Osteocyte (in vitro differentiated cells): ENCODE measurements at regions not wholly inside any gene's neighbourhood (a gene's known extent, or its start where the extent isn't known, plus 50 kb on each side); places are given as distances from the start of the nearest gene placed in this dataset.

Experiments used
- DNase-seq: peaks from one replicate; pipeline ENCODE4 v3.0.0; 2021; ENCODE audit warnings: mixed read lengths; ENCODE audit not compliant: unreplicated experiment; ENCODE audit errors: extremely low spot score
- H3K27ac Mint-ChIP-seq: one replicate; pipeline ENCODE4 v1.8.0; 2021; ENCODE audit warnings: mild to moderate bottlenecking, mixed read lengths; ENCODE audit not compliant: unreplicated experiment
- H3K27me3 Mint-ChIP-seq: one replicate; pipeline ENCODE4 v1.8.0; 2021; ENCODE audit warnings: mixed read lengths; ENCODE audit not compliant: unreplicated experiment
- H3K36me3 Mint-ChIP-seq: one replicate; pipeline ENCODE4 v1.8.0; 2021; ENCODE audit warnings: mixed read lengths; ENCODE audit not compliant: unreplicated experiment
- H3K4me1 Mint-ChIP-seq: one replicate; pipeline ENCODE4 v1.8.0; 2021; ENCODE audit warnings: mixed read lengths; ENCODE audit not compliant: unreplicated experiment
- H3K4me3 Mint-ChIP-seq: one replicate; pipeline ENCODE4 v1.8.0; 2021; ENCODE audit warnings: mild to moderate bottlenecking, moderate library complexity, mixed read lengths; ENCODE audit not compliant: unreplicated experiment
- H3K9me3 Mint-ChIP-seq: one replicate; pipeline ENCODE4 v1.8.0; 2021; ENCODE audit warnings: mixed read lengths; ENCODE audit not compliant: unreplicated experiment
- TF ChIP-seq, protein P1 (sequence below): fragments of 200-600 bp; sonication (generic); IDR thresholded peaks from 2 replicates; pipeline ENCODE4 v1.5.0; 2021; ENCODE audit warnings: antibody characterized with exemption, mild to moderate bottlenecking, moderate library complexity

DNA sequence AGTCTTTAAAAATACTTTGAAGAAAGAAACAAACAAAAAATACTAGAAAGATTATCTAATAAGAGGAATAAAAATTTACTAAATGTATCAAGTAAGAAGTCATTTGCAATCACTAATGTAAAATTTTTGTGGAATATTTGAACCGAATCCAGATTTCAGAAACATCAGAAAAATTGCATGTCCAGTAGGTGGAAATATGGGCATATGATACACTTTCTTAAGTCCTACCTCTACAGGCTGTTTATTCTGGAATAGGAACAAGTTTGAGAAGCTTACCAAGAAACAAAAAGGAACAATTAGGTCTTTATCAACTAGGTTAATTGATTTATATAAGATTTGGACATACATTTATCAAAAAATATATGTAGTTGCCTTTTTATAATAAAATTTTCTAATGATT is 292.9 kb upstream of the ROBO1 start:
- no peaks in the 10 kb centered on the region for H3K27me3 Mint-ChIP-seq

DNA sequence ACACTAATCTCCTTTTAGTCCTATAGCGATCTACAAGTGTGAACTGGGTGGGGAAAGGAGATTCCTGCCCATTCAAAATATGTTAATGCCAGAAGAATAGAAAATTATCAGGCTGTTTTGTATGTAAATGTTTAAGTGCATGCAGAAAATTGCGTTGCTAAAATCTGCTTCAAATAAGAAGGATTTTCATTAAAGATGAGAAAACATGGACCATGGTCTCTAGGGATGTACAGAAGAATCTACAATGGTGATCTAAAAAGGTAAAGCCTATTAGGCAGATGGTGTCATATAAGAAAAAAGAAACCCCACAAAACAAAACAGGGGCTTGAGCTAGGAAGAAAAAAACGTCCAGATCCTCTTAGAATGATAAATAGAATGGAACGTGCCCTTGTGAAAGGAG is 287.5 kb upstream of the ROBO1 start:
- TF ChIP-seq, protein P1, sequence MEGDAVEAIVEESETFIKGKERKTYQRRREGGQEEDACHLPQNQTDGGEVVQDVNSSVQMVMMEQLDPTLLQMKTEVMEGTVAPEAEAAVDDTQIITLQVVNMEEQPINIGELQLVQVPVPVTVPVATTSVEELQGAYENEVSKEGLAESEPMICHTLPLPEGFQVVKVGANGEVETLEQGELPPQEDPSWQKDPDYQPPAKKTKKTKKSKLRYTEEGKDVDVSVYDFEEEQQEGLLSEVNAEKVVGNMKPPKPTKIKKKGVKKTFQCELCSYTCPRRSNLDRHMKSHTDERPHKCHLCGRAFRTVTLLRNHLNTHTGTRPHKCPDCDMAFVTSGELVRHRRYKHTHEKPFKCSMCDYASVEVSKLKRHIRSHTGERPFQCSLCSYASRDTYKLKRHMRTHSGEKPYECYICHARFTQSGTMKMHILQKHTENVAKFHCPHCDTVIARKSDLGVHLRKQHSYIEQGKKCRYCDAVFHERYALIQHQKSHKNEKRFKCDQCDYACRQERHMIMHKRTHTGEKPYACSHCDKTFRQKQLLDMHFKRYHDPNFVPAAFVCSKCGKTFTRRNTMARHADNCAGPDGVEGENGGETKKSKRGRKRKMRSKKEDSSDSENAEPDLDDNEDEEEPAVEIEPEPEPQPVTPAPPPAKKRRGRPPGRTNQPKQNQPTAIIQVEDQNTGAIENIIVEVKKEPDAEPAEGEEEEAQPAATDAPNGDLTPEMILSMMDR = no peak
- H3K4me3 Mint-ChIP-seq = no peak overlapping the region
- no peaks in the 10 kb centered on the region for H3K4me1 Mint-ChIP-seq
- H3K9me3 Mint-ChIP-seq = no peaks in the 10 kb centered on the region
- no peak for DNase-seq
- no peaks in the 10 kb centered on the region for H3K36me3 Mint-ChIP-seq
- no peaks in the 10 kb centered on the region for H3K27me3 Mint-ChIP-seq
- no peak overlapping the region for H3K27ac Mint-ChIP-seq

More for the DNA sequence above, 292.9 kb upstream of the ROBO1 start:
- TF ChIP-seq, protein P1 = peak; percentile 34
- Mint-ChIP-seq H3K27ac (no peak overlapping the region), H3K4me1 (no peaks in the 10 kb centered on the region), H3K4me3 (no peak overlapping the region), H3K9me3 (peaks cover 4% of the 10 kb centered on the region), H3K36me3 (no peaks in the 10 kb centered on the region)
- no peak for DNase-seq

DNA sequence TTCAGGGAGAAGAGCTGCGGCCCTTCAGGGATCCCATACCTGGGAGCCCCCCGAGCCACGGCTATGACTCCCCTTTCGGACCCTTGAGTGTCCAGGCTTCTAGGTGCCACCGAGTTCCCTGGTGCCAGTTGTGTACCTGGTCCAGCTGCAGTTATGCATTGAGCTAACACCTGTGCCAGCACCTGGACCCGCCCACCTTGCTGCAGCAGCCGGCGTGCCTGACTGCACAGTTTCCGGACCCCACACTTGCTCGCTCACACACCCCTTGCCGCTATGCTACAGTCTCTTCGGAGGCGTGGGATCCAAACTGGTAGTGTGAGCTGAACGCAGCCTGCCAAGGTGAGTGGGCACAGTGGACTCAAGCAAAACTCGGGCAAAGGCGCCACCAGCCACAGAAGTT is 284.5 kb upstream of the ROBO1 start:
- TF ChIP-seq, protein P1 = no peak
- DNase-seq = no peak
- no peak overlapping the region for H3K27ac Mint-ChIP-seq
- no peak overlapping the region for H3K4me3 Mint-ChIP-seq
- no peaks in the 10 kb centered on the region for H3K36me3 Mint-ChIP-seq
- H3K27me3 Mint-ChIP-seq = no peaks in the 10 kb centered on the region
- peaks cover 2% of the 10 kb centered on the region for H3K4me1 Mint-ChIP-seq
- no peaks in the 10 kb centered on the region for H3K9me3 Mint-ChIP-seq

DNA sequence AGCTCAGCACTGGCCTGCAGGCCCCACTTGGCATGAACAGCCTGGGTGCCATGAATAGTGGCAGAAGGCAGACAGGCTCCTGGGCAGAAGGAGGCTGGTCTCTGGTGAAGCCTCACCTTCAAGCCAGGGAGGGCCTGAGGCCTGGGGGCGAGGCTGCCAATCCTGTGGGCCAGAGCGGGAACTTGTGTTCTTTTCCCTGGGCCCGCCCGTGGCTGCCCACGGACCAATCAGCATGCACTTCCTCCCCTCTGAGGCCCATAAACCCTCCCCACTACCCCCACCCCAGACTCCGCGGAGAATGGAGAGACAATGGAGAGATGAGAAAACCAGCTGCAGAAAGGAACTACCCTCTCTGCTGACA is 283.8 kb upstream of the ROBO1 start:
- H3K27ac Mint-ChIP-seq = no peak overlapping the region
- TF ChIP-seq, protein P1 = no peak

DNA sequence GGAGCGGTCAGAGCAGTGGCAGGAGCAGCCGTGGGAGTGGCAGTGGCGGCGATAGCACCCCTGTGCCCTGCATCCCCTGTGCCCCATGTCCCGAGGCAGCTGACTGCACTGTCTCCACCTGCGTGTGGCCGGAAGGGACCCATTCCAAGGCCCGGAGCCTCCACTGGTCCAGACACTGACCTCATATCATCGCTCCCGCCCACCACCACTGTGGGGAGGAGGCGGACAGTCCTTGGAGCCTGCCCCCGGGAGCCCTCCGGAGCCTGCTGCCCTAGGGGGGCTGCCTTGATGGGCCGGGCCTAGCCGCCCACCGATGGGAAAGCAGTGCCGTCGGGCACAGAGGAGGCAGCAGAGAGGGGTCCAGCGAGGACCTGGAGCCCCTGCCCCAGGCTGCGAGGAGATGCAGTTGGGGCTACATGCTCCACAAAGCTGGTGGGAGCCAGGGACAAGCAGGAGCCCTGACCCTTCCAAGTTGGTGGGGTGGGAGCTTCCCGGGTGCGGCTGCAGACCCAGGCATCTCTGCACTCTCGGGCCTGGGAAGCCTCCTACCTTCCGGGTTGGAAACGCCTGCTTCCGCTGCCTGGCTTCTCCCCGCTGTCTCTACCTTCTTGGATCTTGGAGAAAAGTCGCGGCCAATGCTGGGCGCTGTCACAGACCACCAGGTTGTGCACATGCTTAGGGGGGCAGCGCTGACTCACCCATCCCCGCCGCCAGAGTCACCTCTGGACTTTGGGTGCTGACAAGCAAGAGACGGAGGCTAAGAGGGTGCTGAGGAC is 283.2 kb upstream of the ROBO1 start:
- H3K27me3 Mint-ChIP-seq = no peaks in the 10 kb centered on the region
- DNase-seq = no peak
- H3K9me3 Mint-ChIP-seq = no peaks in the 10 kb centered on the region
- H3K4me1 Mint-ChIP-seq = peaks cover 6% of the 10 kb centered on the region
- TF ChIP-seq, protein P1 = no peak
- H3K4me3 Mint-ChIP-seq = no peak overlapping the region
- no peak overlapping the region for H3K27ac Mint-ChIP-seq
- H3K36me3 Mint-ChIP-seq = no peaks in the 10 kb centered on the region

More for the DNA sequence above, 283.8 kb upstream of the ROBO1 start:
- Mint-ChIP-seq H3K4me3 (no peak overlapping the region), H3K27me3 (no peaks in the 10 kb centered on the region), H3K4me1 (peaks cover 6% of the 10 kb centered on the region), H3K9me3 (no peaks in the 10 kb centered on the region), H3K36me3 (no peaks in the 10 kb centered on the region)
- DNase-seq = no peak
